NCI-H510A (cell line): ENCODE measurements at regions not wholly inside any gene's neighbourhood (a gene's known extent, or its start where the extent isn't known, plus 50 kb on each side); places are given as distances from the start of the nearest gene placed in this dataset.

ENCODE experiments used
- DNase-seq: peaks from one replicate; lab custom pipeline; 2025; lab: John Stamatoyannopoulos, UW

DNA sequence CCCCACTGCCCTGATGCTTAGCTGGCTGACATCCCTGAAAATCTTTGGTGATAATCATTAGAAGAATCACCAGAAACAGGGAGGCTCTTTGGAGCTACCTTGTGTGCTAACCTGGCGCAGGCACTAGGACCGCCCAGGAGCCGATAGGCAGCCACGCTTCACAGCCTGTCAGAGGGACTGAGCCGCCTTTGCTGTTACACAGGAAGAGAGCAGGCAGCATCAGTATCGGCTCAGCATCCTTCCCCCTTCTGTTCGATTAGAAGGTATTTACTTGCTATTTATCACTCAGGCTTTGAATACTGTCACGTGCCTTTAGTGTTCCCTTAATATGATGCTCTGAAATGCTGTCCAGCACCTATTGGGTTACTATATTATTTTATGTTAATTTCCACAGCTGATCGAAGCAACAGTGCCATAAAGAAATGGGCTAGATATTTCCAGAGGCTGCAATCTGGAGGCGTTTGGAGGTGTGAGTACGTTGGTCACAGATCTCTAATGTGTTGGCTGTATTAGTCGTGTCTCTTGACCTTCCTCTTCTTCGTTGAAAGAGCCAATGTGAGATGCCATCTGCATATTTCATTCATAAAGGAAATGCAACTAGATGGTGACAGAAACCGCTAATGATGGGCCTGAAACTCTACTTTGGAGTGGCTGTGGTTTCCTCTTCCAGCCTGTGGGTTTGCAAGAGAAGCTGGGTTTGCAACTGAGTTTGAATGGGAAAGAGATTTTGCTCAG lies 110.4 kb upstream of the RAB27B start:
- peak; percentile 25 for DNase-seq

DNA sequence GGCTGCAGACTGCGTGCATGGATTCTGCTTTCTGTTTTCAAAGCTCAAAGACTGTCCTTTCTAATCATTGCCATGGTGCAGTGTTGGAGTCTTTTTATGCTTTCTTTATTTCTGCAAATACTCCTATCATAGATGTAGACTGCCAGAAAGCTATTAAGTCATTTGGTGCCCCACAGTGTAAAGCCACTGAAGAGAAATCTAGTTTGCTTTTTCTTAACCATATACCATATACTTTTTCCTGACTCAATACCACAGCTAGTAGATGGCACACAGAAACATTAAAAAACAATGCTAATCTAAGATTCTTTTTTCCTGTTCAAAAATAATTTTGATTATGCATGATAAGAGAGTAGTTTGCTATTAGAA lies 109.9 kb upstream of the RAB27B start:
- DNase-seq = no peak

DNA sequence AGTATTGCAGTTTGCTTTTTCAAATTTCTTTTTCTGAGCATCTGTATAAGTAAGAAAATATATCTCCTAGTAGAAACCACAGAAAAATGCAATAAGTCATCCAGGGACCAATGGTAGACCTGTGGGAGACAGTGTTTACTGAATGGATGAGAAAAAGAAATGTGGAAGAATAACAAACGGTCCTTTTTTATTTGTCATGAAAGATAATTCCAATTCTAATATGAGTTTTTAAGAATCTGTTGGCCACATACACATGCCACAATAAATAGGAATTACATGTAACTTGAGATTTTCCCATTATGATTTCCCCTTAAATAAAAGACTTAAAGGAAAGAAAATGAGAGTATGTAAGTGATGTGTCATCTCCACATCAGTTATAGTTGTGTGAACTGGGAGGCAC lies 107.7 kb upstream of the RAB27B start:
- DNase-seq = no peak

DNA sequence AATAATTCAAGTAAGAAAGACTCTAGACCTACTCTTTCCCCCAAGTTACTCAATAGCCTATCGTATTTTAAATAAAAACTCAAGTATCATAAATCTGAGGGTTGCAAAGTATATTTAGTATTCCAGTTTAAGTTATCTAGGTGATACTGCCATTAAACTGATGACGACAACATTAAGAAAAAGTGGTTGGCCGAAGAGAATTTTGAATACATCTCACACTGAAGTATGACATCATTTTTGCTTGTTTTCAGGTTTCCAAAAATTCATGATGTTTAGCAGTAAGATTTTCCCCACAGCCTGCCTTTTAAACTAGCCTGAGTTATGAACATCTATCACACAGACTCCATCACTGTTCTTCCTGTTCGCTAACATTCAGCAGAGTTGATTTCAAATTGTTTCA lies 102.1 kb upstream of the RAB27B start:
- no peak for DNase-seq

DNA sequence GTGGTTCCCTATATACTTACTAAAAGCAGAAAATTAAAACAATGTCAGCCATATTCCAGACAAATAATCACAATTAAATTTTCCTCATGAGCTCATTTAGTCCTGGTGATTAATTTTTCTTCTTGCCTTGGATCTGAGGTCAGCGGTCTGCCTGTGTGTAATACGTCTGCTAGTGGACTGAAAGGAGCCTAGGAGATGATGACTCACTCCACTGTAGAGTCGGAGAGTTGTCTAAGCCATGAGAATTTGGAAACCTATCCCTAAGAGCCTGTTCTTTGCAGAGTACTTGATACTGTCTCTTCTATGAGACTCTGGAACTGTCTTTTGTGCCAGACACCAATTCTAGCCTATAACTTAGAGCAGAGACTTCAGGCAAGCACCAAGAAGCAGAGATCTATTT lies 94.2 kb upstream of the RAB27B start:
- no peak for DNase-seq

DNA sequence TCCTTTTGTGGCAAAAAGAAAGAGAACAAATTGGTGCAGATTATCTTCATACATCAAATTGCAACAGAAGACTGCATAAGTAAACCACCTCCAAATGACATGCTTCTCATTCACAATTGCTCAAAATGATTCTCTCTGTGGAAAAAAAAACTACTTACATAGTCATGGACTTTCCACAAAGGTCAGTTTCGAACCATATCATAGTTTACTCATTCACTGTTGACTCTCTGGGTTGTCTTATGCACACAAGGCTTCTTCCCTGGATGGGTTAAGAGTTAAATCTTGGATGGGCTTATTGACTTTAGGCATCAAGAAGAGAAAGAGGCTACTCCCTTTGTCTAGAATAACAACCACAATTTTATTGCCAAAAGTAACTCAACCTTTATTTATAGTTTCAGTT lies 91.3 kb upstream of the RAB27B start:
- DNase-seq = no peak

DNA sequence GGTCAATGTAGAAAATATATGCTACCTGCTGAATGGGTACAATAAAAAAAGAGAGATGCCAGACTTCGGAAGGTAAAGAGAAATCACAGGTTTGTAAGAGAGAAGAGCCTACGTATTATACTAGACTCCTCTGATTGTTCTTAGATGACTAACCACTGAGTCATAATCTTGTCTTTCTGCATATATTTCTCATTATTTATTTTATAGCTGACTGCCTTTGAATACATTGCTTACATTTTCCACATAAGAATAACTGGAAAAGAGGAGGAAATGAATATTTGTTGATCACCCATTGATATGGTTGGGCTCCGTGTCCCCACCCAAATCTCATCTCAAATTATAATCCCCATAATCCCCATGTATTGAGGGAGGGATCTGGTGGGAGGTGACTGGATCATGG lies 90.3 kb upstream of the RAB27B start:
- DNase-seq = no peak

DNA sequence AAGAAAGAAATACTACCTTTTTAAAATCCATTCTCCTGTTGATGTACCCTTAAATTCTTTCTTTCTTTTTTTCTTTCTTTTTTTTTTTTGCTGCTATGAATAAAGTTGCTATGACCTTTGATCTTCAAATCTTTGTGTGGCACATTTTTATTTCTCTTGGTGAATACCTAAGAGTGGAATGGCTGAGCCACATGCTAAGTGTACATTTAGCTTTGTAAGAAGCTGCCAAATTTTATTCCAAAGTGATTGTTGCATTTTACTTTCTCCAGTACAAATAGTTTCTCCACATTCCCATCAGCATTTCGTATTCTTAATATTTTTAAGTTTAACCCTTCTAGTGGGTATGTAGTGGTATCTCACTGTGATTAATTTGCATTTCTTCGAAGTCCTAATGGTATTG lies 88.8 kb upstream of the RAB27B start:
- DNase-seq = no peak

DNA sequence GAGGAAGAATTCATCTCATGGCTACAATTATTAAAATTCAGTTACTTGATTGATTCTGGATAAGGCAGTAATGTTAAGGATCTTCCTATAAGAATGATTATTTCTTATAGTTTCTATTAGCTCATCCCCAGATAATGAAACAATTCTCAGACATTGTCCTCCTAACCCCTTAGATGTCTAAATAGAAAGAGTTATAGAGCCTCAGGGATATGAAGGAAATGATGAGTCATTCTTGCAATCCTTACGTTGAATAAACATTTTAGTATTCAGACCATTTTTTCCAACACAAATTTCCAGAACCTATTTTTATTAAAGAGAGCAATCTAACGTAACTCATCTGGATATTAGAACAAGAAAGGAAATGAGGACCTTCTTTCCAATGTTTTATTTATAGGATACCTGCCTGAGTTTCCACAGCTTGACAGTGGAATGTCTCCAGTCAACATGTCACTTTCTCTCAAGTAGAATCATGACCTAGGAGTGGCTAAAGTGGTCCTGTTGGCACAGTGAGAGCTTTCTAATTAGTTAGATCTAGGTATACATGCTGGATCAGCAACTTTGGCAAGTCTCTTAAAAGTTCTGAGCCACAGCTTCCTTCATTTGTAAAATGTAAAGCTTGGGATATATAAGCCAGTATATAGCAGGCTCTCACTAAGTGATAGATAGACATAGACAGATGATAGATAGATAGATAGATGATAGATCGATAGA lies 88.0 kb upstream of the RAB27B start:
- no peak for DNase-seq

DNA sequence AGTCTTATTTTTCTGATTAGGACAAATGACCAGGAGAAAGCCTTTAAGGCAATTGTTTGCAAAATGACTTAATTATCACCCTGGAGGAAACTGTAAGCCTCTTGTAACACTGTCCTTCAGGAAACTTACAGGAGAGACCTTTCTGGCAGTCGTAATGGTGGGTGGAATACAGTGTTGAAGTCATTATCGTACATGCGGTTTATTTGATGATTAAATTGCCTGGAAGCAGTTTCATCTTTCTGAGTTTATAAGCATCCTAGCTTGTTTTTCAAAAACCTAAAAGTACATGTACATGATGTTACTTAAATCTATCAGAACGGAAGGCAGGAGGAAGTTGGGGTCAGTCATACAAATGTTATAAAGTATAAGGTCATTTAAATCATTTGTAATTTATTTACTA lies 86.2 kb upstream of the RAB27B start:
- no peak for DNase-seq

DNA sequence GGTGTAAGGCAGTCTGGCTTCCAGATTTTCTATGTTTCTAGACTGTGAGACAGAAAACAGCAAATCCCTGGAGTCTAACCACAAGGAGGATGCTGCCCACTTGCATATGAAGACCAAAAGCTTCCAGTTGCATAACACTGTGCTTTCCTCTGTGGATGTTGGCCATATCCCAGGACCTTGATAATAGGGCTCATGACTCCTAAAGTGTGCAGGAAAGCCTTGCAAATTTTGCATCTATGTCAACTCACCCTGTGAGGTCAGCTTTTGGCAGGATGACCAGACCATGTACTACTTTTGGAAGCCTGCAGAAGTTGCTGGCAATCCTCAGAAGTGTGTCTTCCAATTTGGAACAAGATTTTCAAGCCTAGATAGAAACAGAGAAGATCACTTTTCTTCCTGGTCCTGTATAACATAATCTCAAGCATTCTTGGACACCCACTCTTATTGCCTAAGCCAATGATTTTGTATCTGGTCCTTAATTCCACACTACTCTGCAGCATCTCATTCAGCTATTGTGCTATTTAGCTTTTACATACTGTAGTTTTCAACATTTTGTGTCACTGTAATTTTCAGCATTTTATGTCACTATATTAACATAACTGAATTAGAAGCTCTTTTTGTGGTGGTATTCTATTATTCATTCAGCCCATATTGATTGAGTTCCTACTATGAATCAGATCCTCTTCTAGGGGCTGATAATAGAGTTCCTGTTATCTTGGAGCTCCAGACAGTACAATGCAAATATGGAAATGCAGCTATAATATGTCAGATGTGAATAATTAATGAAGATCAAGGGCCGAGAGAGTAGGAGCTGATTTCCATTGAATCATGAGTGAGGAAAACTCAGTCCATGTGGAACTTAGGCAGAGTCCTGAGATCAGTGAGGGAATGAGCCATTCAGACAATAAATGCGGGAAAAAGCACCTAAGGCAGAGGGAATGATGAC lies 85.3 kb upstream of the RAB27B start:
- no peak for DNase-seq

DNA sequence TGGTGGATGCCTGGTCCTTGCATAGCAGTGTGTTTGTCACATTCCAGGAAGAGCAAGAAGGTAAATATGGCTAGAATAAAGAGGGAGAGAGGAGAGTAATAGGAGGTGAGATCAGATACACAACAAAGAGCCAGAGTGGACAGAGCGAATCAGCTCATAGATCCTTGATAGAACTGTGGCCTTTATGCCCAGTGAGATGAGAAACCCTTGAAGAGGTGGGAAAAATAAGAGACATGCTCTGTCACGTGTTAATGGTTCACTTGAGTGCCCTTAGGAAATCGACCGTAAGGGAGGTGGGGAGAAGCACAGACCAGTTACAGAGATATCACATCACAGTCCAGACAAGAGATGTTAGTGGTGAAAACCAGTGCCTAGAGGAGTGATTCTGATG lies 84.7 kb upstream of the RAB27B start:
- peak; percentile 10 for DNase-seq

DNA sequence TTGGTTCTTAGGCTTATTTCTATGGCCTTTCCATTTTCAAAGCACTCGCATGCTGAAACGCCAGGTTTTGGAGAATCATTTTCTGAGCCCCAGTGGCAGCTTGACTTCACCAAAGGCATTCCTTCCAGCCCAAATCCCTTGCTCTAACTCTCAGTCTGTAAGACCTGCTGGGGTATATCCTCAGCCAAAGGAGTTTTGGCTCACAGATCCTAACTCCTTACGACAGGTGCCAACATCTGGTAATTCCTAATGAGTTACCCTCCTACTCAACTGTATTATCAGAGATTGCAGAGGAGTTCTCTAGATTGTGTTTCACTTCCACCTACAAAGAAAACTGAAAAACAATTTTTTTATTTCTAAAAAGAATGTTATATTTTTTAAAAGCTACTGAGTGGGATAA lies 79.0 kb upstream of the RAB27B start:
- DNase-seq = no peak

DNA sequence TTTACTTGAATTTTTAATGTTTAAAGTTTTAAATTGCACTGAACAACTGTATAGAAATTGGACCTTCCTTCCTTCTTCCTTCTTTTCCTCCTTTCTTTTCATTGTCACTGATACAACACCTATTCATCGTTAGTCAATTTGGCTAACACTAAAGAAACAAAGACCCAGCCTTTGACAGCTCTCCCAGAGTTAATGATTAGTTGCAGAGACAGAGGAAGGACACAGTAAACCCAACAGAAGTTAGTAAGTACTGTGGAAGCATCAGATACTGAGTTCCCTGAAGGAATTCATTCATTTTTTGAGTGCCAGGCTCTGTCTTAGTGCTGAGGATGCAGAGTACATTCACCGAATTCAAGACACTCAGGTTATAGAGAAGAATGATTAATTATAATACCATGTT lies 77.9 kb upstream of the RAB27B start:
- DNase-seq = no peak

DNA sequence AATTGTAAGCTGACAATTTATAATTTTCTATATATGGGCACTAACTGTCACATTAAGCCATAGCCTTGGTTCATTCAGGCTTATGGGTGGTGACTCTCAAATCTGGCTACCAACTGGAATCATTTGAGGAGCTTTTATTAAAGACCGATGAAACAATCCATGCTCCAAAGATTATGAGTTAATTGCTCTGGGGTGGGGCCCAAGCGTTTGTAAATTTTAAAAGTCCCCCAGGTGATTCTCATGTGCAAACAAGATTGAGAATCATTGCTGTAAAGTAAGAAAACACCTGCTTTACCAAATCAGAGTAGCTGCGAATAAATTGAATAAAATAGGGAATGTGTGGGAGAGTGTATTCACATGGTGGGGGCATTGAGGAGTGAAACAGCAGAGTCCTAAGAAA lies 76.1 kb upstream of the RAB27B start:
- DNase-seq = no peak

DNA sequence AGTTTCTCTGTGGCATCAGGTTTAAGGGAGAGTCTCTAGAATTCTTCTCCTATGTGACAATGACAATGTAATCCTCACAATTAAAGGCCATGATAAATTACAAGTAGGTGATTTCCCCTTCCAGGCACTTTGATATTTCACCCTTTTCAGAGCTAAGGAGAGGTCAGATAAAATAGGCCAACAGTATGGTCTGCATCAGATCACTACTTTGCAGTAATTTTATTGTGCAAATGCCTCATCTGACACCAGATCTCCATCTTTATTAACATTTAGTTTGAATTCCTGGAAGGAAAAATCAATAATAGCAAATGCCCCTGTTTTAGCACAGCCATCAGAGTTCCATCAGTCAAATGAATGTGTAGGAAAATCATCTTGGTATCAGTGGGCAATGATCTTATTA lies 72.8 kb upstream of the RAB27B start:
- DNase-seq = no peak

DNA sequence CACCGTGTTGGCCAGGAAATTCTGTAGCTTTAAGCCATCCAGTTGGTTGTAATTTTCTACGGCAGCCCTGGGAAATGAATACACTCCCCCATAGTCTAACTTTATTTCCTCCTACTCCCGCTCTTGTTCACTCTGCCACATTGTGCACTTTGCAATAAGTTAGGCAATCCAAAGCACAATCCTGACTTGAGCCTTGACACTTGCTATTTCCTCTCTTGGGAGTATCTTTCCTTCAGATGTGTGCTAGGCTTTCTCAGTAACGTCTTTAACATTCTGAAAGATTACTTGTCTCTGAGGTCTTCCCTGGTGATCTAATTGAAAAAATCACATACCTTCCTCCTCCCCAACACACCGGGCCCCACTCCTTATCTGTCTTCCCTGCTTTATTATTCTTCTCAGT lies 65.9 kb upstream of the RAB27B start:
- no peak for DNase-seq

DNA sequence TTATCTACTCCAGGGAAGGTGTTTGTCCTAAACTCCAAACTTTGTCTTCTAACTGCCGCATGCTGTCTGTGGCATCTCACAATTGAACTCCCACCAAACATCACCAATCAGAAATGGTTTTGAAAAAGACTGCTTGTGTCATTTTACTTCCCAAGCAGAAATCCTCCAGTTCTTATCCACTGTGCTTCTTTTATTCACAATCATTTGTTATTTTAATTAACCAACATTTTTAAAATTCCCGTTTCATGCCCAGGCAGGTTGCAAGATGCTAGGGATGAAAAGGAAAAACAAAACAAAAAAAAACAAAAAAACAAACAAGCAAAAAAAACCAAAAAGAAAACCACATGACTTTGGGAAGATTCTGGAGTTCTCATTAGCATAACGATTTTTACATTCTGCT lies 63.5 kb upstream of the RAB27B start:
- no peak for DNase-seq

DNA sequence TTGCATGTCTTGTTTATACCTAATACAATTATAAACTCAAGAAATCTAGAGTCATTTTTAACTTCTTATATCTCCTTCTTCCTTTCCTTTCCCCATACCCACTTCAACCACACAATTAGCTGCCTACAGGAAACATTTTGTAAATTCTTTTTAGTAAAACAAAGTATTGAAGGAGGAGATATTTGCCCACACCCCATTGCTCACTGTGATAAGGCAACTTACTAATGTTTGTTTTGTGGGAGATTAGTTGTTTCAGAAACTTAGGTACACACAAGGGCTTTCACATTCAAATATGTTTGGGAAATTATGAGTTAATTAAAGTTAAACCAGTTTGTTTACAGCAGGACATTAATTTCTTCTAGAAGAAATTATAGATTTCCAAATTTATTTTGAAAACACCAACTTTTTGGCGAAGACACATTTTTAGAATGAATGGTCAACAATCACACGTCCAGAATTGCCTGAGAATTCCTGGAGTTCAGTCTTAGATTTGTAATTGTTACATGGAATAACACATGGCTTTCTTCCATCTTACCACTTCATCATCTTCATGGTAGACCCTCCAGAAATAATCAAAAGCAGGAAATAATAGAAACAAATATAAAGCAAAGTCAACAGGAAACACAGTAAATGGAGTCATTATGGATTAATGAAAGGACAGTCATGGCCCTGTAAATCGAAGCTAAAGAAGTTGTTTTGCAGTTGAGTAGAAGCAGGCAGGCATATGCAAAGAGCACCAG lies 62.5 kb upstream of the RAB27B start:
- no peak for DNase-seq

DNA sequence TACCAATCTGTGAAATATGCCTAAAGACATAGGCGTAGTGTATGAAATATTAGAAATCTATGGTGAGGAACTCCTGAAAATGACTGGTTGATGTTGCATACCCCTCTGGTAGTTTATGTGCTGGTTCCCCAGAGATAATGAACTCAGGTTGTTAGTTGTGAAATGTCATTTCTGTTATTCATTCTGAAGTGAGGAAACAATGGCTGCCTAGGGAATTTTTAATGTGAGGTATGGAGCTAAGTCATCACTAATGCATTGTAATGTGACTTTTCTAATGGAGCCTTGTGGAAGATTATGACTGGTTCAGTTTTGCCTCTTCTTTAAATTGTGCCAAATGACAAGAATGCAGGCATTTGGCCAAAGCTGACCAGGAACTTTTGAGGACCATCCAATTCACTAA lies 61.6 kb upstream of the RAB27B start:
- DNase-seq = no peak

DNA sequence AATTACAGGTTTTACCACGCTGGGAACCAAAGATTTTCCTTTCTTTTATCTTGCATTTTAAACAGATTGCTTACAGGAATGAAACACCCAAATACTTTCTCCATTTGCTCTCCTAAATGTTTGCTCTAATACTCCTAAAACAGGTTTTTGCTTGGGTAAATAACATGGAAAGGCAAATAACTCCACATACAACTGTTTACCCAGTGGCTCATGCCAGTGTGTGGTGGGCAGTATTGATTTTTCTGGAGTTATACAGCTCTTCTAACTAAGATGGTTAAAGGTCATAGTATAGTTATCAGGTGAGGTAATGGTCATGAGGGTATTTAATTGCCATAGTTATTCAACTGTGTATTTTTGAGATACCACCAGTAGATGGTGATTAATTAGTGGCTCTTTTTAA lies 61.2 kb upstream of the RAB27B start:
- DNase-seq = no peak
